ES-I3 (cell line): ENCODE measurements at regions not wholly inside any gene's neighbourhood (a gene's known extent, or its start where the extent isn't known, plus 50 kb on each side); places are given as distances from the start of the nearest gene placed in this dataset.

ENCODE experiments used
- H3K36me3 ChIP-seq: 2 replicates; pipeline ENCODE4 v1.6.1; 2013; ENCODE audit warnings: mild to moderate bottlenecking, low read length, control low read depth, moderate library complexity; ENCODE audit not compliant: insufficient read depth
- H3K4me1 ChIP-seq: 2 replicates; pipeline ENCODE4 v1.6.1; 2013; ENCODE audit warnings: mild to moderate bottlenecking, control low read depth, low read length; ENCODE audit not compliant: insufficient read depth
- H3K9ac ChIP-seq: 2 replicates; pipeline ENCODE4 v1.6.1; 2013; ENCODE audit warnings: low read depth, mild to moderate bottlenecking, low read length, moderate library complexity
- H3K9me3 ChIP-seq: 2 replicates; pipeline ENCODE4 v1.6.1; 2013; ENCODE audit warnings: mild to moderate bottlenecking, low read length, moderate library complexity; ENCODE audit not compliant: control insufficient read depth, insufficient read depth

- Histone ChIP-seq H3K9ac (no peak overlapping the region), H3K36me3 (no peaks in the 10 kb centered on the region), H3K9me3 (no peaks in the 10 kb centered on the region), H3K4me1 (0 out of 2 replicates have a peak, but pooled peaks cover 6% of the 10 kb centered on the region)
Measured at GRCh38 chr6:82084324-82084920, 163.1 kb downstream of the IBTK start.

GRCh38 chr6:82083646-82084045, 163.9 kb downstream of the IBTK start:
- H3K9ac ChIP-seq = no peak overlapping the region

GRCh38 chr6:82080767-82081166, 166.8 kb downstream of the IBTK start:
- H3K36me3 ChIP-seq = no peaks in the 10 kb centered on the region
- H3K9me3 ChIP-seq = no peaks in the 10 kb centered on the region
- H3K9ac ChIP-seq = no peak overlapping the region
- H3K4me1 ChIP-seq = 0 out of 2 replicates have a peak, but pooled peaks cover 6% of the 10 kb centered on the region

More at GRCh38 chr6:82083646-82084045, 163.9 kb downstream of the IBTK start:
- Histone ChIP-seq H3K4me1 (0 out of 2 replicates have a peak, but pooled peaks cover 6% of the 10 kb centered on the region), H3K9me3 (no peaks in the 10 kb centered on the region), H3K36me3 (no peaks in the 10 kb centered on the region)

- H3K36me3 ChIP-seq = no peaks in the 10 kb centered on the region
- H3K9ac ChIP-seq = no peak overlapping the region
- H3K9me3 ChIP-seq = no peaks in the 10 kb centered on the region
- 0 out of 2 replicates have a peak, but pooled peaks cover 5% of the 10 kb centered on the region for H3K4me1 ChIP-seq
Measured at GRCh38 chr6:82078286-82078908, 169.1 kb downstream of the IBTK start.

- 0 out of 2 replicates have a peak, but pooled peaks cover 5% of the 10 kb centered on the region for H3K4me1 ChIP-seq
- H3K9ac ChIP-seq = no peak overlapping the region
- H3K36me3 ChIP-seq = no peaks in the 10 kb centered on the region
- no peaks in the 10 kb centered on the region for H3K9me3 ChIP-seq
Measured at GRCh38 chr6:82076916-82077315, 170.6 kb downstream of the IBTK start.

- H3K36me3 ChIP-seq = no peaks in the 10 kb centered on the region
- H3K4me1 ChIP-seq = 0 out of 2 replicates have a peak, but pooled peaks cover 5% of the 10 kb centered on the region
- H3K9me3 ChIP-seq = no peaks in the 10 kb centered on the region
- no peak overlapping the region for H3K9ac ChIP-seq
Measured at GRCh38 chr6:82074556-82074955, 173.0 kb downstream of the IBTK start.

- H3K9ac ChIP-seq = no peak overlapping the region
- H3K36me3 ChIP-seq = no peaks in the 10 kb centered on the region
- H3K9me3 ChIP-seq = no peaks in the 10 kb centered on the region
- H3K4me1 ChIP-seq = 0 out of 2 replicates have a peak, but pooled peaks cover 5% of the 10 kb centered on the region
Measured at GRCh38 chr6:82073484-82073883, 174.1 kb downstream of the IBTK start.

GRCh38 chr6:82072751-82073150, 174.8 kb downstream of the IBTK start:
- H3K9me3 ChIP-seq = no peaks in the 10 kb centered on the region
- no peaks in the 10 kb centered on the region for H3K36me3 ChIP-seq
- H3K9ac ChIP-seq = no peak overlapping the region

GRCh38 chr6:82072121-82072521, 175.4 kb downstream of the IBTK start:
- Histone ChIP-seq H3K4me1 (0 out of 2 replicates have a peak, but pooled peaks cover 5% of the 10 kb centered on the region), H3K36me3 (no peaks in the 10 kb centered on the region), H3K9ac (no peak overlapping the region), H3K9me3 (no peaks in the 10 kb centered on the region)

More at GRCh38 chr6:82072751-82073150, 174.8 kb downstream of the IBTK start:
- H3K4me1 ChIP-seq = 0 out of 2 replicates have a peak, but pooled peaks cover 5% of the 10 kb centered on the region

GRCh38 chr6:82068721-82069120, 178.8 kb downstream of the IBTK start:
- Histone ChIP-seq H3K36me3 (no peaks in the 10 kb centered on the region), H3K9me3 (no peaks in the 10 kb centered on the region), H3K9ac (no peak overlapping the region), H3K4me1 (no peaks in the 10 kb centered on the region)

GRCh38 chr6:82066991-82067411, 180.5 kb downstream of the IBTK start:
- Histone ChIP-seq H3K9ac (no peak overlapping the region), H3K4me1 (no peaks in the 10 kb centered on the region), H3K9me3 (no peaks in the 10 kb centered on the region), H3K36me3 (no peaks in the 10 kb centered on the region)

GRCh38 chr6:82066196-82066595, 181.3 kb downstream of the IBTK start:
- Histone ChIP-seq H3K4me1 (no peaks in the 10 kb centered on the region), H3K9me3 (no peaks in the 10 kb centered on the region), H3K36me3 (no peaks in the 10 kb centered on the region), H3K9ac (no peak overlapping the region)

GRCh38 chr6:82063574-82063973, 184.0 kb downstream of the IBTK start:
- no peaks in the 10 kb centered on the region for H3K4me1 ChIP-seq

GRCh38 chr6:82062219-82062618, 185.3 kb downstream of the IBTK start:
- H3K36me3 ChIP-seq = no peaks in the 10 kb centered on the region
- H3K9ac ChIP-seq = no peak overlapping the region
- no peaks in the 10 kb centered on the region for H3K9me3 ChIP-seq
- no peaks in the 10 kb centered on the region for H3K4me1 ChIP-seq

More at GRCh38 chr6:82063574-82063973, 184.0 kb downstream of the IBTK start:
- H3K9ac ChIP-seq = no peak overlapping the region
- no peaks in the 10 kb centered on the region for H3K36me3 ChIP-seq
- no peaks in the 10 kb centered on the region for H3K9me3 ChIP-seq
